ENCODE measurements at regions not wholly inside any gene's neighbourhood (a gene's known extent, or its start where the extent isn't known, plus 50 kb on each side); places are given as distances from the start of the nearest gene placed in this dataset.
A peak's percentile ranks its signal among the peaks of the same experiment; 100 is the strongest.

DNA sequence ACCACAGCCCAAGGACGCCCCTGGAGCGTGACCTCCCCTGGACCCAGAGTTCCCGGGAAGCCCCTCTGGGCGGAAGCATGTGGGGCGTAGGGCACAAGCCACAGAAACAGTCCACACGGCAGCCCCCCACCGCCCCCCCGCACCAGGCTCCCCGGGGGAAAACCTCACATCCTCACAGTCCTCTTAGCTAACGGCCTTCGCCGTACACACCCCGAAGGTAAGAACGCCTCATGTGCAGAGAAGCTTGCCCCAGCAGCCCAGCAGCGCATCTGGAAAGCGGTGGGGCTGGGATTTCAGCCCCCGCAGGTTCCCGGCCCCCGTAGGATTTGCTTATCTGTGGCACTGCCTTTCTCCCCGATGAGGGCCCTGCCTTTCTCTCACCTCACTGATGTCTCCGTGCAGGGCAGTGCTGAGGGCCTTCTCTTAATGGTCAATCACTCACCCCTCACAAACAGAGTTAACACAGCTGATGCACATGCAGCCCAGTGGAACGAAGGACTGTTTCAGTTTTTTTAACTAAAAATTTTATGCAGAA lies 309.2 kb downstream of the BRD1 start:
- no peak for DNase-seq
- H3K4me3 ChIP-seq, result no peak overlapping the region
- no peak overlapping the region for H3K27ac ChIP-seq
- H3K4me1 ChIP-seq, result no peaks in the 10 kb centered on the region
- TF ChIP-seq, protein P1, sequence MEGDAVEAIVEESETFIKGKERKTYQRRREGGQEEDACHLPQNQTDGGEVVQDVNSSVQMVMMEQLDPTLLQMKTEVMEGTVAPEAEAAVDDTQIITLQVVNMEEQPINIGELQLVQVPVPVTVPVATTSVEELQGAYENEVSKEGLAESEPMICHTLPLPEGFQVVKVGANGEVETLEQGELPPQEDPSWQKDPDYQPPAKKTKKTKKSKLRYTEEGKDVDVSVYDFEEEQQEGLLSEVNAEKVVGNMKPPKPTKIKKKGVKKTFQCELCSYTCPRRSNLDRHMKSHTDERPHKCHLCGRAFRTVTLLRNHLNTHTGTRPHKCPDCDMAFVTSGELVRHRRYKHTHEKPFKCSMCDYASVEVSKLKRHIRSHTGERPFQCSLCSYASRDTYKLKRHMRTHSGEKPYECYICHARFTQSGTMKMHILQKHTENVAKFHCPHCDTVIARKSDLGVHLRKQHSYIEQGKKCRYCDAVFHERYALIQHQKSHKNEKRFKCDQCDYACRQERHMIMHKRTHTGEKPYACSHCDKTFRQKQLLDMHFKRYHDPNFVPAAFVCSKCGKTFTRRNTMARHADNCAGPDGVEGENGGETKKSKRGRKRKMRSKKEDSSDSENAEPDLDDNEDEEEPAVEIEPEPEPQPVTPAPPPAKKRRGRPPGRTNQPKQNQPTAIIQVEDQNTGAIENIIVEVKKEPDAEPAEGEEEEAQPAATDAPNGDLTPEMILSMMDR (IDR thresholded peaks at IDR 0.05), result no peak
- no peak for TF ChIP-seq POLR2A (IDR thresholded peaks at IDR 0.05)
- H3K27me3 ChIP-seq, result peaks cover 0 to 54% (median 0%) of the 10 kb centered on the region in 4 donors
- 66 to 68% methylated on average over 9 to 11 of the region's 22 CpGs for WGBS, 2 donors
- intact Hi-C loops (cut with DNase I), result no loop called here
- H3K9me3 ChIP-seq, result no peaks in the 10 kb centered on the region
- H3K36me3 ChIP-seq, result no peaks in the 10 kb centered on the region

- peaks cover 0 to 53% (median 0%) of the 10 kb centered on the region in 4 donors for H3K27me3 ChIP-seq
- no peak overlapping the region for H3K4me3 ChIP-seq
- no peaks in the 10 kb centered on the region for H3K4me1 ChIP-seq
- TF ChIP-seq, protein P1 (IDR thresholded peaks at IDR 0.05), result no peak
- no peak for TF ChIP-seq POLR2A (IDR thresholded peaks at IDR 0.05)
- no peak for DNase-seq
- no peaks in the 10 kb centered on the region for H3K9me3 ChIP-seq
- H3K27ac ChIP-seq, result no peak overlapping the region
- H3K36me3 ChIP-seq, result no peaks in the 10 kb centered on the region
- 72 to 93% methylated on average over 10 to 20 of the region's 23 CpGs for WGBS, 2 donors
- intact Hi-C loops (cut with DNase I), result no loop called here
Measured at GRCh38 chr22:49517667-49518185, 309.9 kb downstream of the BRD1 start.

DNA sequence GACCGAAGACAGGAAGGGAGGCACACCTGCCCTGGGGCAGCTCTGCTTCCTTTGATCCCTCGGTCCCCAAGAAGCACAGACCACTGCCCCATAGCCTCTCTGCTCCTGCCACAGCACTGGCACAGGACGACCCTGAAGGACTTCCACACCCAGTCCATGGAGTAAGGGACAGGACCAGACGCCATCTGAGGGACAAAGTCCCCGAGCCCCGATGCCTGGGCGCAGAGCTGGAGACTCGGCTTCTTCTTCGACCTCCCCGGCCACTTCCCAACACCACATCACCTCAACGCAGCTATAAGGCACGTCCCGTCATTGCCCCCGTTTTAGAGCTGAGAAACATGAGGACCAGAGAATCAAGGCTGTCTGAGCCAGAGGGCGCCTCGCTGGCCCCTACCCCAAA lies 310.5 kb downstream of the BRD1 start:
- Histone ChIP-seq H3K4me1 (no peaks in the 10 kb centered on the region), H3K4me3 (no peak overlapping the region), H3K27ac (no peak overlapping the region), H3K27me3 (peaks cover 0 to 48% (median 0%) of the 10 kb centered on the region in 4 donors), H3K36me3 (no peaks in the 10 kb centered on the region), H3K9me3 (no peaks in the 10 kb centered on the region)
- DNase-seq, result no peak
- intact Hi-C loops (cut with DNase I), result no loop called here
- 79 to 92% methylated on average over 6 to 11 of the region's 16 CpGs for WGBS, 2 donors
- TF ChIP-seq POLR2A (IDR thresholded peaks at IDR 0.05), result no peak
- TF ChIP-seq, protein P1 (IDR thresholded peaks at IDR 0.05), result no peak

DNA sequence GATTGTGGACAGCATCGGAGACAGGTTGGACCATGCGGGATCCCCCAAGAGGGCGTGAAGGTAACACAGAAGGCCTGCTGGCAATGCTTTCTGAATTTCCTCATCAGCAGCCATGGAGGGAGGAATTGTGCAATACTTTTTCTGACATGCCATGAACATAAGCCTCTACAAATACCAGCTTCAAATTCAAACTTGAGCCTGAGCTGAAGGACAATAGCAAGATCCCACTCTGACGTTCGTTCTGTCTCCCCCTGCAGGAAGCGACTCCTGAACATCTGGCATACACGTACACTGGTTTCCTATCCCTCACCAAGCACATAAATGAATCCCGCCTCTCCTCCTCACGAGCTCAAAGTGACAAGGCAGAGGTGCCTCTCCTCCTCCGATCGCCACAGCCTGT lies 312.2 kb downstream of the BRD1 start:
- H3K36me3 ChIP-seq, result no peaks in the 10 kb centered on the region
- TF ChIP-seq POLR2A (IDR thresholded peaks at IDR 0.05), result no peak
- TF ChIP-seq, protein P1 (IDR thresholded peaks at IDR 0.05), result peak in 1 of 6 experiments; percentile 9
- peaks cover 0 to 9% (median 0%) of the 10 kb centered on the region in 3 donors for H3K9me3 ChIP-seq
- peaks cover 0 to 36% (median 0%) of the 10 kb centered on the region in 4 donors for H3K27me3 ChIP-seq
- WGBS, 2 donors, result 41 to 57% methylated on average over 6 to 11 of the region's 11 CpGs
- no peak overlapping the region for H3K27ac ChIP-seq
- H3K4me3 ChIP-seq, result no peak overlapping the region
- no peak for DNase-seq
- H3K4me1 ChIP-seq, result no peaks in the 10 kb centered on the region
- intact Hi-C loops (cut with DNase I), result no loop called here

GRCh38 chr22:49514641-49515040 lies 313.0 kb downstream of the BRD1 start:
- no peak for DNase-seq

More at GRCh38 chr22:49514641-49515040, 313.0 kb downstream of the BRD1 start:
- Histone ChIP-seq H3K4me1 (no peaks in the 10 kb centered on the region), H3K27me3 (peaks cover 0 to 34% (median 0%) of the 10 kb centered on the region in 4 donors), H3K9me3 (peaks cover 0 to 11% (median 0%) of the 10 kb centered on the region in 3 donors), H3K36me3 (no peaks in the 10 kb centered on the region), H3K4me3 (no peak overlapping the region), H3K27ac (no peak overlapping the region)
- WGBS, 2 donors, result 20 to 44% methylated on average over 4 to 8 of the region's 10 CpGs
- intact Hi-C loops (cut with DNase I), result no loop called here
- no peak for TF ChIP-seq POLR2A (IDR thresholded peaks at IDR 0.05)
- TF ChIP-seq, protein P1 (IDR thresholded peaks at IDR 0.05), result no peak

Measured in esophagus squamous epithelium (tissue), 5 donors.